Esophagus squamous epithelium (tissue), 5 donors: ENCODE measurements at regions not wholly inside any gene's neighbourhood (a gene's known extent, or its start where the extent isn't known, plus 50 kb on each side); places are given as distances from the start of the nearest gene placed in this dataset.

Experiments
- DNase-seq: peaks from one replicate; lab custom pipeline; 2025; lab: John Stamatoyannopoulos, UW
- H3K27ac ChIP-seq, 4 donors: fragments of 200-600 bp; sonication (generic); one replicate each; pipeline ENCODE4 v1.5.1; 2016 to 2019; ENCODE audit warnings: mild to moderate bottlenecking in 1 of 4
- H3K27me3 ChIP-seq, 4 donors: fragments of 200-600 bp; sonication (generic); 1 replicate in 3 of 4; 2 replicates in 1 of 4; pipeline versions ENCODE4 v1.5.1 to v1.6.0; 2017 to 2021; ENCODE audit warnings: antibody characterized with exemption in 1 of 4
- H3K36me3 ChIP-seq, 3 donors: fragments of 200-600 bp; sonication (generic); one replicate each; pipeline ENCODE4 v1.5.1; 2016 to 2019
- H3K4me1 ChIP-seq, 3 donors: fragments of 200-600 bp; sonication (generic); one replicate each; pipeline ENCODE4 v1.5.1; 2017 to 2019
- H3K4me3 ChIP-seq, 4 donors: fragments of 200-600 bp; sonication (generic); 1 replicate in 3 of 4; 2 replicates in 1 of 4; pipeline ENCODE4 v1.5.1; 2016 to 2019; ENCODE audit warnings: mild to moderate bottlenecking in 2 of 4, moderate library complexity in 1 of 4
- H3K9me3 ChIP-seq, 3 donors: fragments of 200-600 bp; sonication (generic); one replicate each; pipeline ENCODE4 v1.5.1; 2016 to 2019
- POLR2A ChIP-seq, 4 donors: fragments of 450-650 bp; IDR thresholded peaks; one replicate each; pipeline ENCODE4 v1.6.1; 2017; ENCODE audit warnings: antibody characterized with exemption in 4 of 4, mild to moderate bottlenecking in 4 of 4, moderate library complexity in 3 of 4
- WGBS, 2 donors: methylation state at CpG; one replicate each; pipeline ENCODE4 v1.1.5; 2018; 5-methylcytosine and 5-hydroxymethylcytosine counted together
- intact Hi-C: fragments of 100-400 bp; cut with DNase I; formaldehyde crosslinking; loops from one replicate; pipeline ENCODE4 v1.15.0; 2022
- TF ChIP-seq, protein P1 (sequence below), 6 experiments: fragments of 450-650 bp in 4 of 6; fragments of 200-600 bp in 2 of 6; sonication (generic) in 2 of 6; IDR thresholded peaks; one replicate each; pipeline ENCODE4 v1.5.1; 2016 to 2019; ENCODE audit warnings: antibody characterized with exemption in 6 of 6, mild to moderate bottlenecking in 4 of 6, moderate library complexity in 4 of 6
- donor health status: DM: yes; HTN: yes; CAD: no.

DNA sequence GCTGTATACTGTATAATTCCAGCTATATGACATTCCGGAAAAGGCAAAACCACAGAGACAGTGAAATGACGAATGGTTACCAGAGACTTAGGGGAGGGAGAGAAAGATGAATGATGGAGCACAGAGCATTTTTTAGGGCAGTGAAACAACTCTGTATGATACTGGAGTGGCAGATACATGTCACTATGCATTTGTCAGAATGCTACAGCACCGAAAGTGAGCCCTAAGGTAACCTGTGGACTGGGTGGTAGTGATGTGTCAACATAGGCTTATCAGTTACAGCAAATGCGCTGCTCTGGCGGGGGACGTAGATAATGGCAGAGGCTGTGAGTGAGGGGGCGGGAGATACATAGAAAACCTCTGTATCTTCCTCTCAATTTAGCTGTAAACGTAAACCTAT is 201.3 kb upstream of the SSTR4 start:
- H3K4me1 ChIP-seq, result no peaks in the 10 kb centered on the region

DNA sequence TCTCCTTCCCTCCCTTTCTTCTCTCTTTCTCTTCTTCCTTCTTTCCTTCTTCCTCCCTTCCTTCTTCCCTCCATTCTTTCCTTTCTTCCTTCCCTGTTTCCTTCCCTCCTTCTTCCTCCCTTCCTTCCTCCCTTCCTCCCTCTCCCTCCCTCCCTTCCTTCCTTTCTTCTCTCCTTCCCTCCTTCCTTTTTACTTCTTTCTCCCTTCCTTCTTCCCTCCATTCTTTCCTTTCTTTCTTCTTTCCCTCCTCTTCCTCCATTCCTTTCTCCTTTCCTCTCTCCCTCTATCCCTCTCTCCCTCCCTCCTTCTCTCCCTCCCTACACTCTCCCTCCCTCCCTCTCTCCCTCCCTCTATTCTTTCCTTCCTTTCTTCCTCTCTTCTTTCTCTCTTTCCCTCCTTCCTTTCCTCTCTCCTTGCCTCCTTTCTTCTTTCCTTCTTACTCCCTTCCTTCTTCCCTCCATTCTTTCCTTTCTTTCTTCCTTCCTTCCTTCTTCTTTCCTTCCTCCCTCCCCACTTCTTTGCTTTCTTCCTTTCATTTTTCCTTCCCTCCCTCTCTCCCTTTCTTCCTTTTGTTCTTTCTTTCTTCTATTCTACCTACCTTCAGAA is 200.4 kb upstream of the SSTR4 start:
- Histone ChIP-seq H3K9me3 (no peaks in the 10 kb centered on the region), H3K4me1 (no peaks in the 10 kb centered on the region), H3K4me3 (no peak overlapping the region), H3K27ac (no peak overlapping the region), H3K36me3 (no peaks in the 10 kb centered on the region), H3K27me3 (peaks cover 0 to 5% (median 0%) of the 10 kb centered on the region in 4 donors)
- DNase-seq, result no peak
- TF ChIP-seq POLR2A (IDR thresholded peaks at IDR 0.05), result no peak
- TF ChIP-seq, protein P1, sequence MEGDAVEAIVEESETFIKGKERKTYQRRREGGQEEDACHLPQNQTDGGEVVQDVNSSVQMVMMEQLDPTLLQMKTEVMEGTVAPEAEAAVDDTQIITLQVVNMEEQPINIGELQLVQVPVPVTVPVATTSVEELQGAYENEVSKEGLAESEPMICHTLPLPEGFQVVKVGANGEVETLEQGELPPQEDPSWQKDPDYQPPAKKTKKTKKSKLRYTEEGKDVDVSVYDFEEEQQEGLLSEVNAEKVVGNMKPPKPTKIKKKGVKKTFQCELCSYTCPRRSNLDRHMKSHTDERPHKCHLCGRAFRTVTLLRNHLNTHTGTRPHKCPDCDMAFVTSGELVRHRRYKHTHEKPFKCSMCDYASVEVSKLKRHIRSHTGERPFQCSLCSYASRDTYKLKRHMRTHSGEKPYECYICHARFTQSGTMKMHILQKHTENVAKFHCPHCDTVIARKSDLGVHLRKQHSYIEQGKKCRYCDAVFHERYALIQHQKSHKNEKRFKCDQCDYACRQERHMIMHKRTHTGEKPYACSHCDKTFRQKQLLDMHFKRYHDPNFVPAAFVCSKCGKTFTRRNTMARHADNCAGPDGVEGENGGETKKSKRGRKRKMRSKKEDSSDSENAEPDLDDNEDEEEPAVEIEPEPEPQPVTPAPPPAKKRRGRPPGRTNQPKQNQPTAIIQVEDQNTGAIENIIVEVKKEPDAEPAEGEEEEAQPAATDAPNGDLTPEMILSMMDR (IDR thresholded peaks at IDR 0.05), result no peak
- intact Hi-C loops, result no loop called here

More for the DNA sequence above, 201.3 kb upstream of the SSTR4 start:
- H3K4me3 ChIP-seq, result no peak overlapping the region
- no peaks in the 10 kb centered on the region for H3K9me3 ChIP-seq
- H3K36me3 ChIP-seq, result no peaks in the 10 kb centered on the region
- H3K27me3 ChIP-seq, result peaks cover 0 to 5% (median 0%) of the 10 kb centered on the region in 4 donors
- 77 to 88% methylated on average over 8 of the region's 8 CpGs for WGBS, 2 donors
- DNase-seq, result no peak
- TF ChIP-seq, protein P1 (IDR thresholded peaks at IDR 0.05), result no peak
- no peak for TF ChIP-seq POLR2A (IDR thresholded peaks at IDR 0.05)
- intact Hi-C loops, result no loop called here
- no peak overlapping the region for H3K27ac ChIP-seq

DNA sequence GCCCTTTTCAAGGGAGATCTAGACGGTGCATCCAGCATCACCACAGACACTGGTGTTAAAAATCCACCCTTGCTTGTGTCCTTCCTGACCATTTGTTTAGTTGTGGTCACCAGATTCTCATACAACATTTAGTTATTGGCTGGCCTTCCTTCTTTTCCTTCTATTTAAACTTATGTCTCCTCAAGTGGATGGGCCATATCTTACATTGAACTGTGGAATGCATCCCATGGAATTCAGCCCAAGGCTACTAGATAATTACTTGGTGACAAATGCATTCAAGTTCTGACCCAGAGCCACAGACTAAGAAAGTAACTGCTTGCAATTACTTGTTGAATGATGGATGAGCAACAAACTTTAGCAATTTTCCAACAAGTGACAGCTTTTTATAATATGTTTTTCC is 198.9 kb upstream of the SSTR4 start:
- Histone ChIP-seq H3K27me3 (peaks cover 0 to 4% (median 0%) of the 10 kb centered on the region in 4 donors), H3K27ac (no peak overlapping the region), H3K9me3 (no peaks in the 10 kb centered on the region), H3K4me1 (no peaks in the 10 kb centered on the region), H3K36me3 (no peaks in the 10 kb centered on the region), H3K4me3 (no peak overlapping the region)
- WGBS, 2 donors, result 75 to 78% methylated on average over 1 of the region's 1 CpG
- TF ChIP-seq POLR2A (IDR thresholded peaks at IDR 0.05), result no peak
- TF ChIP-seq, protein P1 (IDR thresholded peaks at IDR 0.05), result no peak
- DNase-seq, result no peak
- intact Hi-C loops, result no loop called here

DNA sequence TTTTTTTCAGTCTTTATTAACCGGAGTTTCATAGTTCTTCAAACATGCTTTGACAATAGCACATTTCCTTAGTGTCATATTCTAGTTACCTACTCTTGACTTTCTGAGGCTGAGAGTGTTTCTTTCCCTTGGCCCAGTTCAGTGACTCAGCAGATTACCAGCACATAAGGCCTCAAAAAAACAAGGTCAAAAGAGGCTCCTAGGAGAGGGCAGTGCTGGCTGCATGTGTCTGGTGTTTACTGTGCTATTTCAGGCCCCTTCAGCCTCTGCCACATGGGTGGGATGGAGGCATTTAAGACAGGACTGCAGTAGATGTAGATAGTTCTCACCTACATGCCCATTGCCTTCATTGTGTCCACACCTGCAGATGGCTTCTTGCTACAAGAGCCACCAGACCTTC is 198.2 kb upstream of the SSTR4 start:
- intact Hi-C loops, result no loop called here
- WGBS, 2 donors, result 52 to 55% methylated on average over 1 of the region's 1 CpG

DNA sequence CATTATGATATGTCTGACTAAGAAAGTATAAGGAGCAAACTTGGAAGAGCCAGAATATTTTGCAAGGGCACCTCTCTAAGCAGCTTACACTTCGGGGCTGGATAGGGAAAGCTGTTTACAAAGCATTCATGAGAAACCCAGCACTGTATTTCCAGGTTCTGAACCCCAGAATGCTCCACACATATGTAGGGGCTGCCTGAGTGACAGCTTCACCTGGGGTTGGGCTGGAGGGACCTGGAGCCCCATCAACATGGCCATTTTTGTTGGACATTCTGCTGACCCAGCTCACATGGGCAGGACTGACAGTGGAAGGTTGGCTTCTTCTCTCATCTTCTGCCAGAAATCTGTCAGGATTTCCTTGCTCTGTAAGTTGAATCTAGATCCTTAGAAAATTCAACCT is 197.1 kb upstream of the SSTR4 start:
- no peak for TF ChIP-seq POLR2A (IDR thresholded peaks at IDR 0.05)
- TF ChIP-seq, protein P1 (IDR thresholded peaks at IDR 0.05), result no peak
- no peaks in the 10 kb centered on the region for H3K9me3 ChIP-seq
- DNase-seq, result no peak
- no peaks in the 10 kb centered on the region for H3K4me1 ChIP-seq
- intact Hi-C loops, result no loop called here
- peaks cover 0 to 5% (median 0%) of the 10 kb centered on the region in 4 donors for H3K27me3 ChIP-seq
- no peaks in the 10 kb centered on the region for H3K36me3 ChIP-seq
- H3K27ac ChIP-seq, result no peak overlapping the region
- WGBS, 2 donors, result 67% methylated on average over 1 of the region's 1 CpG
- no peak overlapping the region for H3K4me3 ChIP-seq

More for the DNA sequence above, 198.2 kb upstream of the SSTR4 start:
- no peak for DNase-seq
- TF ChIP-seq, protein P1 (IDR thresholded peaks at IDR 0.05), result no peak
- no peak for TF ChIP-seq POLR2A (IDR thresholded peaks at IDR 0.05)
- H3K4me3 ChIP-seq, result no peak overlapping the region
- no peak overlapping the region for H3K27ac ChIP-seq
- H3K4me1 ChIP-seq, result no peaks in the 10 kb centered on the region
- no peaks in the 10 kb centered on the region for H3K9me3 ChIP-seq
- no peaks in the 10 kb centered on the region for H3K27me3 ChIP-seq
- H3K36me3 ChIP-seq, result no peaks in the 10 kb centered on the region
